ENCODE measurements at regions not wholly inside any gene's neighbourhood (a gene's known extent, or its start where the extent isn't known, plus 50 kb on each side); places are given as distances from the start of the nearest gene placed in this dataset.

- no peak for DNase-seq
- intact Hi-C loops (cut with DNase I): no loop called here
- no peak overlapping the region for H3K9ac ChIP-seq (ENCODE audit: low read depth in 2 of 2, low read length in 2 of 2)
- no peaks in the 10 kb centered on the region for H3K4me1 ChIP-seq
- TF ChIP-seq, protein P1, sequence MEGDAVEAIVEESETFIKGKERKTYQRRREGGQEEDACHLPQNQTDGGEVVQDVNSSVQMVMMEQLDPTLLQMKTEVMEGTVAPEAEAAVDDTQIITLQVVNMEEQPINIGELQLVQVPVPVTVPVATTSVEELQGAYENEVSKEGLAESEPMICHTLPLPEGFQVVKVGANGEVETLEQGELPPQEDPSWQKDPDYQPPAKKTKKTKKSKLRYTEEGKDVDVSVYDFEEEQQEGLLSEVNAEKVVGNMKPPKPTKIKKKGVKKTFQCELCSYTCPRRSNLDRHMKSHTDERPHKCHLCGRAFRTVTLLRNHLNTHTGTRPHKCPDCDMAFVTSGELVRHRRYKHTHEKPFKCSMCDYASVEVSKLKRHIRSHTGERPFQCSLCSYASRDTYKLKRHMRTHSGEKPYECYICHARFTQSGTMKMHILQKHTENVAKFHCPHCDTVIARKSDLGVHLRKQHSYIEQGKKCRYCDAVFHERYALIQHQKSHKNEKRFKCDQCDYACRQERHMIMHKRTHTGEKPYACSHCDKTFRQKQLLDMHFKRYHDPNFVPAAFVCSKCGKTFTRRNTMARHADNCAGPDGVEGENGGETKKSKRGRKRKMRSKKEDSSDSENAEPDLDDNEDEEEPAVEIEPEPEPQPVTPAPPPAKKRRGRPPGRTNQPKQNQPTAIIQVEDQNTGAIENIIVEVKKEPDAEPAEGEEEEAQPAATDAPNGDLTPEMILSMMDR (IDR thresholded peaks at IDR 0.05): no peak
- no peaks in the 10 kb centered on the region for H3K9me3 ChIP-seq
- H3K4me3 ChIP-seq: no peak overlapping the region
- no peaks in the 10 kb centered on the region for H3K27me3 ChIP-seq
- H3K36me3 ChIP-seq: no peaks in the 10 kb centered on the region
- H3K27ac ChIP-seq: no peak overlapping the region
These were observed 189.5 kb upstream of the CTAGE1 start for GRCh38 chr18:22607284-22607635.

DNA sequence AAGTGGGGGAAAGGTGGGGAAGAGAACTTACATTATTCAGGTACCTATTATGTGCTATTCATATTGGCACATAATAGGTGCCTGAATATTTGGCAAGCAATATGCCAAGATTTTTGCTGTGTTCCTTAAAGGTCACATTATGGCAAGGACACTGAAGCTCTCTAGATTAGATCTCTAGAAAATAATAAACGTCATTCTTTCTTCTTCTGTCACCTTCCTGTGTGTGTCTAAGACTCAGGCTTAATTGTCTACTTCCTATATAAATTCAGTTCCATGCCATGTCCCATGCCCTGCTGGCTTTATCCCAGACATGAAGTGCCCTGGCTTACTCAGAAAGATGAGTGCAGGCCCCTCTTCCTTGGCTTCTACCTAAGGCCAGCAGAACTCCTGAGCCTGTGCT lies 191.1 kb upstream of the CTAGE1 start:
- no peak for DNase-seq
- Histone ChIP-seq H3K27me3 (no peaks in the 10 kb centered on the region), H3K9ac (ENCODE audit: low read depth in 2 of 2, low read length in 2 of 2) (no peak overlapping the region), H3K4me1 (no peaks in the 10 kb centered on the region), H3K9me3 (no peaks in the 10 kb centered on the region), H3K4me3 (no peak overlapping the region), H3K36me3 (no peaks in the 10 kb centered on the region), H3K27ac (no peak overlapping the region)
- TF ChIP-seq, protein P1 (IDR thresholded peaks at IDR 0.05): no peak
- intact Hi-C loops (cut with DNase I): no loop called here

GRCh38 chr18:22609642-22610041 lies 191.9 kb upstream of the CTAGE1 start:
- Histone ChIP-seq H3K9me3 (no peaks in the 10 kb centered on the region), H3K4me3 (no peak overlapping the region), H3K4me1 (no peaks in the 10 kb centered on the region), H3K27ac (no peak overlapping the region), H3K36me3 (no peaks in the 10 kb centered on the region), H3K9ac (ENCODE audit: low read depth in 2 of 2, low read length in 2 of 2) (no peak overlapping the region), H3K27me3 (no peaks in the 10 kb centered on the region)
- peak; percentile 57 for DNase-seq
- intact Hi-C loops (cut with DNase I): no loop called here
- TF ChIP-seq, protein P1 (IDR thresholded peaks at IDR 0.05): no peak

DNA sequence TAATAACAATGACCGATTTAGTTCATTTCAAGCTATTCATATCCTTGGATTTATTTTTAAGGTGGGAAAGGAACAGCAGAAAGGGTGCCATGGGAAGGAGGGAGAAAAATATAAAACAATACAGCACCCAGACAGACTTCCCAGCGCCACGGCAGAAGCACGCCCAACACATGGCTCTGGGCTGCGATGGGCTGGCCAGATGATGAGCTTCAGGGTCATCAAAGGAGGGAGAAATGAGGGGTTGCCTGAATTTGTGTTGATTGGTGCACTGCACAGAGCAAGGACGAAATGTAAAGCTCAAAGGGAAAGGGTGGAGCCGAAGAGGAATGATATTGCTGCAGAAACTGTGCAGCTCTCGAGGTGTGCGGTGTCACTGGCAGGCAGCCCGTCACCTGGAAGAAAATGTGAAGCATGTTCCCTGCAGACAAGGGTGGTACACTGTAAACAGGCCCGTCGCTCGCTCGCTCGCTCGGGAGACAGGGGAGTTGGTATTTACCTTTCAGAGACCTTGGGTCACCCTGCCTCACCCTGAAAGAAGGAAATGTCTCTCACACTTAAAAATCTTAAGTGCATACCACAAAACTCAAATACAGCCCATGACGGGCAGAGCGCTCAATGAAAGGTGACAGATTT lies 195.5 kb upstream of the CTAGE1 start:
- no peaks in the 10 kb centered on the region for H3K9me3 ChIP-seq
- no peaks in the 10 kb centered on the region for H3K27me3 ChIP-seq
- TF ChIP-seq, protein P1 (IDR thresholded peaks at IDR 0.05): no peak
- no peak overlapping the region for H3K4me3 ChIP-seq
- no peak overlapping the region for H3K27ac ChIP-seq
- no peaks in the 10 kb centered on the region for H3K4me1 ChIP-seq
- DNase-seq: peak; percentile 75
- H3K9ac ChIP-seq (ENCODE audit: low read depth in 2 of 2, low read length in 2 of 2): no peak overlapping the region
- intact Hi-C loops (cut with DNase I): no loop called here
- no peaks in the 10 kb centered on the region for H3K36me3 ChIP-seq

DNA sequence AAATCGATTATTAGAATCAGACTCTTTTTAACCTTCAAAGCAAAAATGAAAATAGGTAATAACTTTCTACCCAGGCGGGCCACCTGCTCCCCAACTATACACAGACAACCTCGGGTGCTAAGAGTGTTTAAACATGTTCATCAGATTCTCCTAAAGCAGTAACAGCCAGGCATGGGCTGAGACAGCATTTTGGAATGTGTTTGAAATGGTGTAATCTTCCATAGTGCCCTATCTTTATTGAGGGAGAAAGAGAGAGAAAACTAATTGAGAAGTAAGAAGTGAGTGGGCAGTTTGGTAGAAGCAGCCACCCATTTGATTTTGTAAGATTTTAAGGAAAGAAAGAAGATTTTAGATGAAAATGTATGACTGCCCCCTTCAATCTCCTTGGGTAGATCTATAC lies 196.1 kb upstream of the CTAGE1 start:
- no peak overlapping the region for H3K27ac ChIP-seq
- no peak overlapping the region for H3K9ac ChIP-seq (ENCODE audit: low read depth in 2 of 2, low read length in 2 of 2)
- no peaks in the 10 kb centered on the region for H3K27me3 ChIP-seq
- intact Hi-C loops (cut with DNase I): no loop called here
- H3K9me3 ChIP-seq: no peaks in the 10 kb centered on the region
- TF ChIP-seq, protein P1 (IDR thresholded peaks at IDR 0.05): no peak
- no peak for DNase-seq
- H3K4me1 ChIP-seq: no peaks in the 10 kb centered on the region
- H3K4me3 ChIP-seq: no peak overlapping the region
- no peaks in the 10 kb centered on the region for H3K36me3 ChIP-seq

All from colonic mucosa (tissue), 4 donors.